H1 (cell line): ENCODE measurements at regions not wholly inside any gene's neighbourhood (a gene's known extent, or its start where the extent isn't known, plus 50 kb on each side); places are given as distances from the start of the nearest gene placed in this dataset.

Source experiments
- EGR1 ChIP-seq: IDR thresholded peaks from 2 replicates; pipeline ENCODE4 v1.6.1; 2011; ENCODE audit warnings: low read depth, low read length, borderline replicate concordance
- JUND ChIP-seq: IDR thresholded peaks from 2 replicates; pipeline ENCODE4 v1.6.1; 2011; ENCODE audit warnings: mild to moderate bottlenecking, improper control_type of control experiment, low read length
- SIN3A ChIP-seq, 2 experiments: IDR thresholded peaks in 1 of 2; conservative IDR thresholded peaks in 1 of 2; 2 replicates each; pipeline ENCODE4 v1.6.1; 2011 to 2012; ENCODE audit warnings: low read length in 2 of 2, improper control_type of control experiment in 1 of 2, low read depth in 1 of 2, mild to moderate bottlenecking in 1 of 2
- TAF7 ChIP-seq: optimal IDR thresholded peaks from 2 replicates; pipeline ENCODE3; 2011; ENCODE audit warnings: low read depth, mild to moderate bottlenecking, inconsistent platforms, low read length, moderate library complexity, borderline replicate concordance
- TF ChIP-seq, protein P1 (sequence below): fragments of 300-600 bp; sonication (generic); IDR thresholded peaks from 2 replicates; pipeline ENCODE4 v1.7.1; 2012; ENCODE audit warnings: low read length, moderate library complexity, mild to moderate bottlenecking, inconsistent platforms; ENCODE audit not compliant: insufficient replicate concordance

DNA sequence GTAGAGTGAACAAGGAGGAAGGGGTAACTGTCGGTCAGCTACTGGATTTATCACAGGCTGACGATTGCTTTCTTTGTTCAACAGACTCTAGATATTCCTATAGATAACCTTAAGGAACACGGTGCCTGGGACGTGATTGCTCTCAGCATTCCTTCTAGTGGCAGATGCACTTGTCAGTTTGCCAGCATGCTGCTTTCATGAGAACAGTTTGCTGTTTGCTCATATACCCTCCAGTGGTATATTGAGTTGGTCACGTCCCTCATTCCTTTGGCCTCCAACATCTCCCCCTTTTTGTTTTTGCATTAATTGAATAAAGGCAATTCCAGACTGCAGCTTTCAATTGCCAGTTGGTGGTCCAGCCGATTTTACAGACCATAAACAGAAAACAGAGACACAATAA, 76.8 kb upstream of the BTN3A2 start (continued):
- TF ChIP-seq, protein P1, sequence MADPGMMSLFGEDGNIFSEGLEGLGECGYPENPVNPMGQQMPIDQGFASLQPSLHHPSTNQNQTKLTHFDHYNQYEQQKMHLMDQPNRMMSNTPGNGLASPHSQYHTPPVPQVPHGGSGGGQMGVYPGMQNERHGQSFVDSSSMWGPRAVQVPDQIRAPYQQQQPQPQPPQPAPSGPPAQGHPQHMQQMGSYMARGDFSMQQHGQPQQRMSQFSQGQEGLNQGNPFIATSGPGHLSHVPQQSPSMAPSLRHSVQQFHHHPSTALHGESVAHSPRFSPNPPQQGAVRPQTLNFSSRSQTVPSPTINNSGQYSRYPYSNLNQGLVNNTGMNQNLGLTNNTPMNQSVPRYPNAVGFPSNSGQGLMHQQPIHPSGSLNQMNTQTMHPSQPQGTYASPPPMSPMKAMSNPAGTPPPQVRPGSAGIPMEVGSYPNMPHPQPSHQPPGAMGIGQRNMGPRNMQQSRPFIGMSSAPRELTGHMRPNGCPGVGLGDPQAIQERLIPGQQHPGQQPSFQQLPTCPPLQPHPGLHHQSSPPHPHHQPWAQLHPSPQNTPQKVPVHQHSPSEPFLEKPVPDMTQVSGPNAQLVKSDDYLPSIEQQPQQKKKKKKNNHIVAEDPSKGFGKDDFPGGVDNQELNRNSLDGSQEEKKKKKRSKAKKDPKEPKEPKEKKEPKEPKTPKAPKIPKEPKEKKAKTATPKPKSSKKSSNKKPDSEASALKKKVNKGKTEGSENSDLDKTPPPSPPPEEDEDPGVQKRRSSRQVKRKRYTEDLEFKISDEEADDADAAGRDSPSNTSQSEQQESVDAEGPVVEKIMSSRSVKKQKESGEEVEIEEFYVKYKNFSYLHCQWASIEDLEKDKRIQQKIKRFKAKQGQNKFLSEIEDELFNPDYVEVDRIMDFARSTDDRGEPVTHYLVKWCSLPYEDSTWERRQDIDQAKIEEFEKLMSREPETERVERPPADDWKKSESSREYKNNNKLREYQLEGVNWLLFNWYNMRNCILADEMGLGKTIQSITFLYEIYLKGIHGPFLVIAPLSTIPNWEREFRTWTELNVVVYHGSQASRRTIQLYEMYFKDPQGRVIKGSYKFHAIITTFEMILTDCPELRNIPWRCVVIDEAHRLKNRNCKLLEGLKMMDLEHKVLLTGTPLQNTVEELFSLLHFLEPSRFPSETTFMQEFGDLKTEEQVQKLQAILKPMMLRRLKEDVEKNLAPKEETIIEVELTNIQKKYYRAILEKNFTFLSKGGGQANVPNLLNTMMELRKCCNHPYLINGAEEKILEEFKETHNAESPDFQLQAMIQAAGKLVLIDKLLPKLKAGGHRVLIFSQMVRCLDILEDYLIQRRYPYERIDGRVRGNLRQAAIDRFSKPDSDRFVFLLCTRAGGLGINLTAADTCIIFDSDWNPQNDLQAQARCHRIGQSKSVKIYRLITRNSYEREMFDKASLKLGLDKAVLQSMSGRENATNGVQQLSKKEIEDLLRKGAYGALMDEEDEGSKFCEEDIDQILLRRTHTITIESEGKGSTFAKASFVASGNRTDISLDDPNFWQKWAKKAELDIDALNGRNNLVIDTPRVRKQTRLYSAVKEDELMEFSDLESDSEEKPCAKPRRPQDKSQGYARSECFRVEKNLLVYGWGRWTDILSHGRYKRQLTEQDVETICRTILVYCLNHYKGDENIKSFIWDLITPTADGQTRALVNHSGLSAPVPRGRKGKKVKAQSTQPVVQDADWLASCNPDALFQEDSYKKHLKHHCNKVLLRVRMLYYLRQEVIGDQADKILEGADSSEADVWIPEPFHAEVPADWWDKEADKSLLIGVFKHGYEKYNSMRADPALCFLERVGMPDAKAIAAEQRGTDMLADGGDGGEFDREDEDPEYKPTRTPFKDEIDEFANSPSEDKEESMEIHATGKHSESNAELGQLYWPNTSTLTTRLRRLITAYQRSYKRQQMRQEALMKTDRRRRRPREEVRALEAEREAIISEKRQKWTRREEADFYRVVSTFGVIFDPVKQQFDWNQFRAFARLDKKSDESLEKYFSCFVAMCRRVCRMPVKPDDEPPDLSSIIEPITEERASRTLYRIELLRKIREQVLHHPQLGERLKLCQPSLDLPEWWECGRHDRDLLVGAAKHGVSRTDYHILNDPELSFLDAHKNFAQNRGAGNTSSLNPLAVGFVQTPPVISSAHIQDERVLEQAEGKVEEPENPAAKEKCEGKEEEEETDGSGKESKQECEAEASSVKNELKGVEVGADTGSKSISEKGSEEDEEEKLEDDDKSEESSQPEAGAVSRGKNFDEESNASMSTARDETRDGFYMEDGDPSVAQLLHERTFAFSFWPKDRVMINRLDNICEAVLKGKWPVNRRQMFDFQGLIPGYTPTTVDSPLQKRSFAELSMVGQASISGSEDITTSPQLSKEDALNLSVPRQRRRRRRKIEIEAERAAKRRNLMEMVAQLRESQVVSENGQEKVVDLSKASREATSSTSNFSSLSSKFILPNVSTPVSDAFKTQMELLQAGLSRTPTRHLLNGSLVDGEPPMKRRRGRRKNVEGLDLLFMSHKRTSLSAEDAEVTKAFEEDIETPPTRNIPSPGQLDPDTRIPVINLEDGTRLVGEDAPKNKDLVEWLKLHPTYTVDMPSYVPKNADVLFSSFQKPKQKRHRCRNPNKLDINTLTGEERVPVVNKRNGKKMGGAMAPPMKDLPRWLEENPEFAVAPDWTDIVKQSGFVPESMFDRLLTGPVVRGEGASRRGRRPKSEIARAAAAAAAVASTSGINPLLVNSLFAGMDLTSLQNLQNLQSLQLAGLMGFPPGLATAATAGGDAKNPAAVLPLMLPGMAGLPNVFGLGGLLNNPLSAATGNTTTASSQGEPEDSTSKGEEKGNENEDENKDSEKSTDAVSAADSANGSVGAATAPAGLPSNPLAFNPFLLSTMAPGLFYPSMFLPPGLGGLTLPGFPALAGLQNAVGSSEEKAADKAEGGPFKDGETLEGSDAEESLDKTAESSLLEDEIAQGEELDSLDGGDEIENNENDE, result no peak
- no peak for TF ChIP-seq JUND
- no peak for TF ChIP-seq TAF7
- TF ChIP-seq SIN3A (conservative IDR thresholded peaks at IDR 0.05 in 1 of 2, IDR thresholded peaks at IDR 0.05 in 1 of 2; ENCODE audit: low read depth in 1 of 2, low read length in 2 of 2), result no peak
- no peak for TF ChIP-seq EGR1
